ENCODE measurements at regions not wholly inside any gene's neighbourhood (a gene's known extent, or its start where the extent isn't known, plus 50 kb on each side); places are given as distances from the start of the nearest gene placed in this dataset.

GRCh38 chr5:144028636-144029035 is 141.8 kb downstream of the YIPF5 start:
- TF ChIP-seq CTCF (IDR thresholded peaks at IDR 0.05) = no peak
- no peak for TF ChIP-seq POLR2A (IDR thresholded peaks at IDR 0.05)
